T-helper 9 cell (primary cell): ENCODE measurements at regions not wholly inside any gene's neighbourhood (a gene's known extent, or its start where the extent isn't known, plus 50 kb on each side); places are given as distances from the start of the nearest gene placed in this dataset.

Experiments
- DNase-seq: peaks from one replicate; pipeline ENCODE4 v3.0.0-alpha.2; 2020

GRCh38 chr2:126831234-126832005 is 67.3 kb upstream of the TEX51 start:
- DNase-seq = no peak

GRCh38 chr2:126832014-126832413 is 66.7 kb upstream of the TEX51 start:
- DNase-seq = no peak

- no peak for DNase-seq
These were observed 65.9 kb upstream of the TEX51 start for GRCh38 chr2:126832757-126833156.

GRCh38 chr2:126834006-126834659 is 64.6 kb upstream of the TEX51 start:
- DNase-seq = no peak

GRCh38 chr2:126835261-126835660 is 63.4 kb upstream of the TEX51 start:
- no peak for DNase-seq

- DNase-seq = no peak
These were observed 62.9 kb upstream of the TEX51 start for GRCh38 chr2:126835831-126836230.

GRCh38 chr2:126836761-126837679 is 61.7 kb upstream of the TEX51 start:
- no peak for DNase-seq

GRCh38 chr2:126837966-126838715 is 60.5 kb upstream of the TEX51 start:
- DNase-seq = no peak

- DNase-seq = no peak
These were observed 60.0 kb upstream of the TEX51 start for GRCh38 chr2:126838716-126838985.

- DNase-seq = no peak
These were observed 58.9 kb upstream of the TEX51 start for GRCh38 chr2:126839796-126840195.

GRCh38 chr2:126843081-126843480 is 55.6 kb upstream of the TEX51 start:
- no peak for DNase-seq

- DNase-seq = no peak
These were observed 52.4 kb upstream of the TEX51 start for GRCh38 chr2:126846241-126846640.
